PFSK-1 (cell line): ENCODE measurements at regions not wholly inside any gene's neighbourhood (a gene's known extent, or its start where the extent isn't known, plus 50 kb on each side); places are given as distances from the start of the nearest gene placed in this dataset.

Experiments used
- FOXP2 ChIP-seq: optimal IDR thresholded peaks from 2 replicates; pipeline ENCODE3; 2011; ENCODE audit warnings: borderline replicate concordance, control low read depth, inconsistent platforms; ENCODE audit not compliant: insufficient read depth; ENCODE audit errors: extremely low read length, extremely low read depth
- POLR2AphosphoS5 ChIP-seq: IDR thresholded peaks from 2 replicates; pipeline ENCODE4 v1.6.1; 2012; ENCODE audit warnings: low read depth, mild to moderate bottlenecking, control low read depth, low read length, moderate library complexity
- SIN3A ChIP-seq: IDR thresholded peaks from 2 replicates; pipeline ENCODE4 v1.6.1; 2012; ENCODE audit warnings: mild to moderate bottlenecking, low read length, moderate library complexity, borderline replicate concordance; ENCODE audit not compliant: insufficient read depth
- TAF1 ChIP-seq: IDR thresholded peaks from 2 replicates; pipeline ENCODE4 v1.6.1; 2012; ENCODE audit warnings: low read length, control low read depth, borderline replicate concordance; ENCODE audit not compliant: insufficient read depth
- TF ChIP-seq, protein P1 (sequence below), 2 experiments: IDR thresholded peaks; 2 replicates each; pipeline versions ENCODE4 v1.6.1 to v1.8.0; 2011 to 2012; ENCODE audit warnings: low read depth in 2 of 2, low read length in 2 of 2, control low read depth in 1 of 2, inconsistent platforms in 1 of 2, mild to moderate bottlenecking in 1 of 2, moderate library complexity in 1 of 2; ENCODE audit not compliant: insufficient read depth in 1 of 2

DNA sequence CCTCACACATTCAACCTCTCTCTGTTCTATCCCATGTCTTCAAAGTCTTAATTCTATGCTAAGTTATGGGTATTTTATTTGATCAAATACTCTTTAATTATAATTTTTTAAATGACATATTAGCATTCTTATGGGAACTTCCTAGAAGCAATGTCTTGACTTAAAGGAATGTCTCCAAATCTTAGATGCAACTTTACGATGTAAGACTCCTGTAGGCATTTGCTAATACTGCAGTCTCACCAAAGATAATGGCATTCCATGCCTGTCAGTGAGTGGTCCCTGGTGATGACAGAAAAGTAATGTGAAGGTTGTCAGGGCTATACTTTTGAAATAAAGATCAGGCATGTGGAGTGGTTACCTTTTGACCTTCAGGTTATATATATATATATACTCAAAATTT lies 1654.2 kb upstream of the WWC1 start:
- TF ChIP-seq, protein P1, sequence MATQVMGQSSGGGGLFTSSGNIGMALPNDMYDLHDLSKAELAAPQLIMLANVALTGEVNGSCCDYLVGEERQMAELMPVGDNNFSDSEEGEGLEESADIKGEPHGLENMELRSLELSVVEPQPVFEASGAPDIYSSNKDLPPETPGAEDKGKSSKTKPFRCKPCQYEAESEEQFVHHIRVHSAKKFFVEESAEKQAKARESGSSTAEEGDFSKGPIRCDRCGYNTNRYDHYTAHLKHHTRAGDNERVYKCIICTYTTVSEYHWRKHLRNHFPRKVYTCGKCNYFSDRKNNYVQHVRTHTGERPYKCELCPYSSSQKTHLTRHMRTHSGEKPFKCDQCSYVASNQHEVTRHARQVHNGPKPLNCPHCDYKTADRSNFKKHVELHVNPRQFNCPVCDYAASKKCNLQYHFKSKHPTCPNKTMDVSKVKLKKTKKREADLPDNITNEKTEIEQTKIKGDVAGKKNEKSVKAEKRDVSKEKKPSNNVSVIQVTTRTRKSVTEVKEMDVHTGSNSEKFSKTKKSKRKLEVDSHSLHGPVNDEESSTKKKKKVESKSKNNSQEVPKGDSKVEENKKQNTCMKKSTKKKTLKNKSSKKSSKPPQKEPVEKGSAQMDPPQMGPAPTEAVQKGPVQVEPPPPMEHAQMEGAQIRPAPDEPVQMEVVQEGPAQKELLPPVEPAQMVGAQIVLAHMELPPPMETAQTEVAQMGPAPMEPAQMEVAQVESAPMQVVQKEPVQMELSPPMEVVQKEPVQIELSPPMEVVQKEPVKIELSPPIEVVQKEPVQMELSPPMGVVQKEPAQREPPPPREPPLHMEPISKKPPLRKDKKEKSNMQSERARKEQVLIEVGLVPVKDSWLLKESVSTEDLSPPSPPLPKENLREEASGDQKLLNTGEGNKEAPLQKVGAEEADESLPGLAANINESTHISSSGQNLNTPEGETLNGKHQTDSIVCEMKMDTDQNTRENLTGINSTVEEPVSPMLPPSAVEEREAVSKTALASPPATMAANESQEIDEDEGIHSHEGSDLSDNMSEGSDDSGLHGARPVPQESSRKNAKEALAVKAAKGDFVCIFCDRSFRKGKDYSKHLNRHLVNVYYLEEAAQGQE (IDR thresholded peaks at IDR 0.05; ENCODE audit: insufficient read depth in 1 of 2, low read depth in 2 of 2, low read length in 2 of 2) = no peak

DNA sequence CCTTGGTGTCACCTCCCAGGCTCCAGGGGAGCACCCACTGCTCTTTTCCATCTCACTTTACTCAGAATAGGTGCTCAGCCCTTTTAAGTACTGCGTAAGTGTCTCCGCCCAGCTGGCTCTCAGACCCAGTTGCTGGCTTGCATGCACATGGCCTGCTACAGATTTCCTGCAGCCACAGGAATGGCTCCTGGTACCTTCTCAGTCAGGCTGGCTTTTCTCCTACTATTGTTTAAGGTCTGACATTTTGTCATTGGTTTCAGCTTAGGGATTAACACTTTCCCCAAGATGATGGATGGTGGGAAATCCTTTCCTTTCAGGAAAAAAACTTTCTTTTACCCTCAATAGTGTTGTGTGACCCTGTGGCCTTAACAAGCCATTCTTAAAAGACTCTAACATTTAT lies 1652.3 kb upstream of the WWC1 start:
- no peak for TF ChIP-seq SIN3A
- TF ChIP-seq, protein P1 (IDR thresholded peaks at IDR 0.05; ENCODE audit: insufficient read depth in 1 of 2, low read depth in 2 of 2, low read length in 2 of 2) = no peak
- no peak for TF ChIP-seq POLR2AphosphoS5
- TF ChIP-seq TAF1 = no peak
- no peak for TF ChIP-seq FOXP2

DNA sequence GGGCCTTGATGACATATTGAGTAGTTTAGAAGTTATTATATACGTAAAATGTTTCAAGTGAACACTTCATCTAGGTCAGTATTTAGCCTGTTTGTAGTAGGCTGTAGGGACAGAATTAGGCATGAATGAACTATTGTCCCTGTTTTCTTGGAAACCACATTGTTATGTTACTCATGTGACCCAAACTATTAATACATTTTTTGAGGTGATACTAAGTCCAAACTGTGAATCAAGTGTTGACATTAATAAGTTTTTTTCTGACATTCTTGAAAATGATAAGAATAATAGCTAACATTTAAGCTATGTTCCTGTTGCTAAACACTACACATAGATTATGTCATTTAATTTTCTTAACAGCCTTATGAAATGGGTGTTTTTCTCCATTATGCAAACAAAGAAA lies 1642.7 kb upstream of the WWC1 start:
- TF ChIP-seq, protein P1 (IDR thresholded peaks at IDR 0.05; ENCODE audit: insufficient read depth in 1 of 2, low read depth in 2 of 2, low read length in 2 of 2) = no peak
- TF ChIP-seq FOXP2 = no peak
- no peak for TF ChIP-seq POLR2AphosphoS5
- TF ChIP-seq SIN3A = no peak
- TF ChIP-seq TAF1 = no peak

DNA sequence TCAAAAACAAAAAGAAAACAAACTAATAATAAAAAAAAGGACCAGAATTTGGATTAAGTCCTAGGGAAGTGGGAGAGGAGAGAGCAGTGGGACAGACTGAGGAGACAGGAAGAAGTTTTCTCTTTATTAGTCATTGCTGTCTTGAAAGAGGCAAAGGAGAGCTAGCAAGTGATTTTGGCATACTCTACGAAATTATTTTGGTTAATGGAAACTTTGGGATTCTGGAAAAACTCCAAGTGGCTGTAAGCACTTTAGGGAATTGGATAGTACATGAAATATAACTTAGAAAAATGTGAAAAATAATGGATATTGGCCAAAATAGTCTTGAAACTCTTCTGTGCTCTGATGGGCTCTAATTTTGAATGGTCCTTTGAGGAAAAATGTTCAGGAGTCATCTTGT lies 1641.8 kb upstream of the WWC1 start:
- TF ChIP-seq, protein P1 (IDR thresholded peaks at IDR 0.05; ENCODE audit: insufficient read depth in 1 of 2, low read depth in 2 of 2, low read length in 2 of 2) = no peak
- TF ChIP-seq POLR2AphosphoS5 (no peak), TAF1 (no peak), FOXP2 (no peak), SIN3A (no peak)

DNA sequence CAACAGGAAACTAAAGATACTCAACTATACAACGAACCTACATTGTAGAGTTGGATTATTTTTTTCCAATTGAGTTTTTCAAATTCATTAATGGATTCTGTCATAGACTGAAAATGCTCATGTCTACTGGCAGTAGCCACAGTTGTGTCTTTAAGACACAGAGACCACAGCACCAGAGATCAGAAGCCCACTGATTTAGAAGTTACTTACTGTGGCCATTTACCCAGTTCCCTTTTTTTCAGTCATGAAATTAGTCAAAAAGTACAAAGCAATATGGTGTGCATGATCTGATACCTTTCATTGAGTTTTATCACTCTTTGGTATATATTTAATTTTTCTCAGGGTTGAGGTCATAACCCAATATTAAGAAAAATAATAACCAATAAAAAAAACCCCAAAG lies 1640.2 kb upstream of the WWC1 start:
- TF ChIP-seq SIN3A (no peak), TAF1 (no peak), FOXP2 (no peak), POLR2AphosphoS5 (no peak)
- TF ChIP-seq, protein P1 (IDR thresholded peaks at IDR 0.05; ENCODE audit: insufficient read depth in 1 of 2, low read depth in 2 of 2, low read length in 2 of 2) = no peak
